ENCODE measurements at regions not wholly inside any gene's neighbourhood (a gene's known extent, or its start where the extent isn't known, plus 50 kb on each side); places are given as distances from the start of the nearest gene placed in this dataset.

DNA sequence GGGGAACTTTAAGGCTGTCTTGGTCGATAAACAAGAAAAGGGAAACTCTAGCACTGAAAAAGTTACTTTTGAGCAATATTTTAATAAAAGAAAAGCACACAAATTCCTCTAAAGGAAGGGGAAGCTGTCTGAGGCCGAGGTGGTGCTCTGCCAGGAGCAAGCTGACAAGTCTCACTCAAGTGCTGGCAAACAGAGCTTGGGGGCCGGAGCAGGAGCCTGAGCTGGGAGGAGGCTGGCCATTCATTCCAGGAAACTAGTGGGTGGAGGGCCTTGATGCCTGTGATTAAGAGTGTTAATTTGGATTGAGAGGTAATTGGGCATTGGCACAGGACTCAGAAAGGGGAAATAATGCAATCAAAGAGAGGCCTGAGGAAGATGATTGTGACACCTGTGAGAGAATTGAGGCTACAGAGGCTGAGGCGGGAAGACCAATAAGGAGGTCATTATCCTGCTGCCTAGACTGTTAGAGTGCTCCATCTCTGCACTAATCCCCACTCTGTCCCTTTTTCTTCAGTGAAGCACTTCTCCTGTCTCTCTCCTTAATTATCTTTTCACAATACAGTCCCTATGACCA is 154.9 kb upstream of the COL1A2 start:
- DNase-seq, result no peak

DNA sequence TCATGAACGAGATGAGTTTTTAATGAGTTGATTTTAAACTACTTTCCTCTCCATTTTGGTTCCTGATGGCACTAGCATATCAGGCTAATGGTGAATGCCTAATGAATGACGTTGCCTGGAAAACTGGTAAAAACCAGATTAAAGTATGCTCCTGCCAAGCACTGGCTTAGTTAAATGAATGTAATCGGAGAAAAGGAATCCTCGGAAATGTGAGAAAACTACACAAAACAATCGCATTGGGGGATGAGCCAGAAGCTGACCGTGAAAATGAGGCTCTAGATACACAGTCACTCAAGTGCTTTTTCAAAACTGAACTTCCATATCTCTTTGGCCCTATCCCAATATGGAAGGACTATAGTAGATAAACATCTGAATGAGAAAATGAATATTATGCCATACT is 153.8 kb upstream of the COL1A2 start:
- DNase-seq, result no peak

DNA sequence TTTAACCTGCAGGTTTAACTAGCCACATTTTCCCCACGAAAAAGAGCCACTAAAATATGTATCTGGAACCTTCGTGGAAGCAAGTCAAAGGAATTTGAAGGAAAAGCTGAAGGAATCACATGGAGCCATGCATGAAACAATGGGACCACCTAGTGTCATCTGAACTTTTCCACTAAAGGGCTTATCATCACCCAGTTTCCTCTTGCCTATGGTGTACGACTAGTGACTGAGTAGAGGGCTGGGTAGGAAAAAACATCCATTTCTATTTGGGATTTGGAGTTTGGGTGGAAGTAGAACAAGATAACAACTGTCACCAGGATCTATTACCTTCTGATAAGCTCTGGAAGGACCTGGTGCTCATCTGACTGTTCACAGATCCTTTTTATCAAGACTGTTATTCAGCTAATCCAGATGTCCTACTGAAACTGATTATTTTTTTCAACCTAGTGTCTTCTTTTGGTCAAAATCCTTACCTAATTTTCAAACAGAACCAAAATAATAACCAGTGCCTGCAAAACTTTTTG is 153.2 kb upstream of the COL1A2 start:
- DNase-seq, result no peak

GRCh38 chr7:94243066-94243711 is 151.5 kb upstream of the COL1A2 start:
- DNase-seq, result no peak

- DNase-seq, result no peak
These were observed 149.9 kb upstream of the COL1A2 start for GRCh38 chr7:94244760-94245159.

DNA sequence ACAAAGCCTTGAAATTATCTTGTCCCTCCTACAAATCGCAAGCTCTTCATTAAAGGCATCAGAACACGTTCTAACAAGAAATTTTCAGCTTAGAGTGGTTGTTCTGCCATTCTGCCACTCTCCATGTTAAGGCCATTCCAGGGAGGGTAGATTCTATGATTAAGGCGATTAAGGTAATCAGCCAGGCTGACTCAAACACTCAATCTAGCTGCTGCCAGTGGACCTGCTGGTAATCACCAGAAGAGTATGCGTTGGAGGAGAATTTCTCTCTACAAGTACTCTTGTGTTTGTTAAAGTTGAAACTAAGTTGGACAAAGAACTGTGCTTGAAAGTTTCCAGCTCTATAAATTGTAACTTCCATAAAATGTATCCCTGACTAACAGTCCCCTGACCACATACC is 149.2 kb upstream of the COL1A2 start:
- DNase-seq, result no peak

- no peak for DNase-seq
These were observed 146.7 kb upstream of the COL1A2 start for GRCh38 chr7:94247970-94248369.

DNA sequence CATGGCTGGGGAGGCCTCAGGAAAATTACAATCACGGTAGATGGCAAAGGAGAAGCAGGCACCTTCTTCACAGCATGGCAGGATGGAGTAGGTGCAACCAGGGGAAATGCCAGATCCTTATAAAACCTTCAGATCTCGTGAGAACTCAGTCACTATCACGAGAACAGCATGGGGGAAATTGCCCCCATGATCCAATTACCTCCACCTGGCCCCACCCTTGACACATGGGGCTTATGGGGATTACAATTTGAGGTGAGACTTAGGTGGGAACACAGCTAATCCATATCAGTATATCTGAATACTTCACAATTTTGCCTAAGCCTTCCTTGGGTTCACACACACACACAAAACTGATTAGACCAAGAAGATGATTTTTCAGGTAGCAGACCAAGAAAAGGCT is 145.1 kb upstream of the COL1A2 start:
- no peak for DNase-seq

DNA sequence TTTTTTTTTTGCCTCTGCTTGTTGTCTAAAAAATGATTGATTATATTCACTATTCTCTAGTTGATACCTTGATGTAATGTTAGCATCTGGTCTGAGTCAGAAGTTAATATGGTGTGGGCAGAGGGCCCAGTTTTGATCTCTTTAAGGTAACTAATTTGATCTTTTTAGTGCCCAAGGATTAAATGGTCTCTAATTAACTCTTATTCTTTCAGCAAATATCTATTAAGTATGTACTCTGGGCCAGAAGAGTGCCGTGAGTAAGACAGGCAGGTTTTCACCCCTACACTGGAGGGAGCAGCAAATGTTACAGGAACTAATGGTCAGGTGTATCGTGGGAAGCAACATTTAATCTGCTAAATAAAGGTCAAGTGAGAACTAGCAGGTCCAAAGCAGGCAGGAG is 144.6 kb upstream of the COL1A2 start:
- no peak for DNase-seq

DNA sequence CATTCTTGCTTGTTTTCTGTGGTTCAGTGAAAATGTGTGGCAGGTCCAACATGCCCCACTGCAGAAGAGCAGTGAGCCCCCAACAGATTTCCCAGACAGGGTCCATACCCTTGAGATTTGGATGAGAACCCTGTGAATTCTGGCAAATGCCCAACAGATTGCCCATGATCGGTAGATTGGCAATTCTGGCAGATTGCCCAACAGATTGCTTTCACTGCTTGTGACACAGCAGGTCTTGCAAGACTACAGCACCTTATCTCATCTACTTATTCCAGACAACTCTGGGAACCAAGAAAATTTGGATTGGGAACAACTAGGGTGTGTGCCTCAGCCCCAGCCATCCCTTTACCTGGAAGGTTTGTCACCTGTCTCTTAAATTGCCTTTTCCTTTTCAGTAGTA is 143.7 kb upstream of the COL1A2 start:
- no peak for DNase-seq

DNA sequence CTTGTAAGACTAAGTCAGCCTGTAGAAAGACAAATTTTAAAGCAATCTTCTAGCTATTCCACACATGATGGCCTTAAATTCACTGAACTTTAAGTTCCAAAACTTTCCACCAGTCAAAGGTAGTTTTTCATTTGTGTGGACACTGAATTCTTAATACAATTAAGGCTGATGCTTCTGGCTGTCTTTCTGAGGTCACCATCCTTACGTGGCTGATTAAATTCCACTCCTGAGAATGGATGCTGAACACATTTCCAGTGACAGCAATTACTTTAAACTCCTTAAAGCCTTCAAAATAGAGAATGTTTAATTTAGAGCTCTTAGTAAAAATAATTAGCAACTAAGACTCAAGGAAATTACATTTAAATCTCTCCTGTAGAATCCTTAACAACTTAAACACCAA is 142.6 kb upstream of the COL1A2 start:
- DNase-seq, result no peak

DNA sequence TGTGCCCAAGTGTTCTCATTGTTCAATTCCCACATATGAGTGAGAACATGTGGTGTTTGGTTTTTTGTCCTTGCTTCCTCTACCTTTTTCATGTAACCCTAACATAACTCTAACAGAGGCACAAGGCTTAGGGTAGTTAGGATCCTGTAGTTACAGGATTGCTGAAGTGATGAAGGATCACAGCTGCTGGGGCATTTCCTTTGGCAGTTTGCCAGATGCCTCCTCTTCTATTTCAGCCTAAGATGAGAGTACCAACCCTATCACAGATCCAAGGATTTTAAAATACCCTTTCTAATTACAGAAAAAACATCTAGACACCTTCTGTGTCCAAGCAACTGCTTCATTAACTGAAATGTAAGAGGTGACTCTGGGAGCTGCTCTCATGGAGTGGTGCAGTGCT is 141.7 kb upstream of the COL1A2 start:
- no peak for DNase-seq

GRCh38 chr7:94253686-94254085 is 141.0 kb upstream of the COL1A2 start:
- DNase-seq, result no peak

GRCh38 chr7:94258418-94259300 is 136.0 kb upstream of the COL1A2 start:
- DNase-seq, result no peak

DNA sequence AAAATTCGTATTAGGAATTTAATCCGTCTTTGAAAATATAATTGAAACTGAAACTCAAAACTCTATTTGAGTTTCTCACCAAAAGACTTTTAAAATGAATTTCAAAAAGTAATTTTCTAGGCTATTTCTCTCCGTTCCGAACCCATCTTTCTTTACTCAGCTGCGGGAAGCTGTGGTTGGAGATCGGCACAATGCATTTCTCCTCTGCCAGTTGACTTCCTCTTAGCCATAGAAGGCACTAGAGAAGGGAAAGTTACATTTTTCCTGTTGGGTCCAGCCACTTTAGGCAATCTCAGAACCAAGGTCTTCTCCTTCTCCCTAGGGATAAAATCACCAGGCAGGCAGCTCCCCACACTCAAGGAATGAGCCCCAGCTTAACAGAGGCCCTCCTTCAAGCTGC is 133.6 kb upstream of the COL1A2 start:
- no peak for DNase-seq

DNA sequence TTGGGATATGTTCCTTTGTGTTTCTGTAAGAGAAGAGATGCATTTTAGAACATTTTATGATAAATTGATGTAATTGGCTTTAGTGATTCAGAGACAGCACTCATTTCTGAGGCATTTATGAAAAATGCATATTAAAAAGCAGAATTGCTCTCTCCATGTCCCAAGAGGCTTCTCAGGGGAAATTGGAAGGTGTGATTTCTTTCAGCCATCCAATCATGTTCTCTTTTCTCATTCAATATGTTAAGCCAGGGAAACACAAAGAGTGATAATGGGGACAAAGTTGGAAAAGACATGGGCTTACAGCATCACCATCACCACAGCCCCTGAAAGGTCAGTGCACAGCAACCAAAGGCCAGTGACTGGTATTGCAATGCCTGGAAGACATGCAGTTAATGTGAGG is 129.9 kb upstream of the COL1A2 start:
- DNase-seq, result no peak

- DNase-seq, result no peak
These were observed 129.2 kb upstream of the COL1A2 start for GRCh38 chr7:94265456-94265855.

DNA sequence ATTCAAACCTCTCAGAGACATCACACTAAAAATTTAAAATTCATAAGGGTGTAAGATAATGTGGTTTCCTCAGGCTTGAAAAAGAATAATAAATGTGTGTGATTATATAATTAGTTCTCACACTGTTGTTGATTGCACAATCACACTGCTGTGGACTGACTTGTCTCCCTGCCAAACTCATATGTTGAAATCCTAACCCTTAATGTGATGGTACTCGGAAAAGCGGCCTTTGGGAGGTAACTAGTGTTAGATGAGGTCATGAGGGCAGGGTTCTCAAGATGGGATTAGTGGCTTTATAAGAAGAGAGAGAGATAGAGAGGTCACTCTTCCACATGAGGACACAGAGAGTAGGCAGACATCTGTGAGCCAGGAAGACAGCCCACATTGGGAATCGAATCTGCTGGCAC is 128.5 kb upstream of the COL1A2 start:
- DNase-seq, result no peak

DNA sequence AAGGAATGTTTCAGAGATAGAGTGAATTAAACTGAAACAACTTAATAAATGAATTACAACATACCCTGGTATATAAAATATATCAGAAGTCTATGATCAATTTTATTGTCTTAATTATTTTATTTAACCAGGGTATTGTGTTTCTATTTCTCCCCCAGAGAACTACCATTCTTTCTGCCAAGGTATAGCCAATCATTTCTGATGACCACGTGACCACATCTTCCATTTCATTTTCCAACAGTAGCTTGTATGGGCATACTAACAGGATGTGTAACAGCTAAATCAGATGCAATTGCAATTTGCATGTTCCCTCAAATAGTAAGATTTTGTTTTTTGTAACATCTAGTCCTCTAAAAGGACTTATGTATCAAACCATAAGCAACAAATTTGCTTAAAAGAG is 123.9 kb upstream of the COL1A2 start:
- no peak for DNase-seq

DNA sequence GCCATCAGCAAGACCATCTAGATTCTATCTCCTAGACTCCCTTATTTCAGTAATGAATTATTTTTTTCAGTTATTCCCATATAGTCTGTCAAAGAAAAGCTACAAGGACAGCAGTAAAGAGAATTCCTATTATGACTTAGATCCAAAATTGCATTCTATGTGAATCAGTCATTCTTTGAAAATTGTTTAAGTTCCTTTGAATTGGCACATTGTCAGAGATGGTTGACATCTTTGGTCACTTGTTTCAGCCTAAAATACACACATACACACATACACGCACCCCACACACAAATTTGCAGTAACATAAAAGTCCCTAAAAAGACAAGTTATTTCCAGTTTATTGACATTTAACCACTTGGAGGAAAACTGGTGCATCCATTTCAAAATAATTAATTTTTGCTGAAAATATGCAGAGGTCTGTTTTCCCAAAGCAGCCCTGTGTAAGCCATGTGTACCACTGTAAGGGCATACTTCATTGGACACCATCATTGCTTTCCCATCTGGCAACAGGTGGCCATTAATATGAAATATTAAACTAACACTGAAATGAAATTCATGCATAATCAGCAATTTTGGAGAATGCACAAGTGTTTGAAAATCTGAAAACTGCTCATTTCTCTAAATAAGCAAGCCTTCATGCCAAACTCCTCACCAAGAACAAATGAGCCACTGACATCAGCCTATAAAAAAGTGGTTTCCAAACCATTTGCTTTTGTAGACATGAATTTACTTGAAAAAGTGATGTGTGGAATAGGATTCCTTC is 121.7 kb upstream of the COL1A2 start:
- DNase-seq, result no peak

- DNase-seq, result no peak
These were observed 119.9 kb upstream of the COL1A2 start for GRCh38 chr7:94274828-94275227.

GRCh38 chr7:94276027-94276426 is 118.7 kb upstream of the COL1A2 start:
- no peak for DNase-seq

GRCh38 chr7:94276795-94277194 is 117.9 kb upstream of the COL1A2 start:
- DNase-seq, result no peak
